NCI-H82 (cell line): ENCODE measurements at regions not wholly inside any gene's neighbourhood (a gene's known extent, or its start where the extent isn't known, plus 50 kb on each side); places are given as distances from the start of the nearest gene placed in this dataset.

ENCODE experiments used
- DNase-seq: peaks from one replicate; lab custom pipeline; 2025; lab: John Stamatoyannopoulos, UW

DNA sequence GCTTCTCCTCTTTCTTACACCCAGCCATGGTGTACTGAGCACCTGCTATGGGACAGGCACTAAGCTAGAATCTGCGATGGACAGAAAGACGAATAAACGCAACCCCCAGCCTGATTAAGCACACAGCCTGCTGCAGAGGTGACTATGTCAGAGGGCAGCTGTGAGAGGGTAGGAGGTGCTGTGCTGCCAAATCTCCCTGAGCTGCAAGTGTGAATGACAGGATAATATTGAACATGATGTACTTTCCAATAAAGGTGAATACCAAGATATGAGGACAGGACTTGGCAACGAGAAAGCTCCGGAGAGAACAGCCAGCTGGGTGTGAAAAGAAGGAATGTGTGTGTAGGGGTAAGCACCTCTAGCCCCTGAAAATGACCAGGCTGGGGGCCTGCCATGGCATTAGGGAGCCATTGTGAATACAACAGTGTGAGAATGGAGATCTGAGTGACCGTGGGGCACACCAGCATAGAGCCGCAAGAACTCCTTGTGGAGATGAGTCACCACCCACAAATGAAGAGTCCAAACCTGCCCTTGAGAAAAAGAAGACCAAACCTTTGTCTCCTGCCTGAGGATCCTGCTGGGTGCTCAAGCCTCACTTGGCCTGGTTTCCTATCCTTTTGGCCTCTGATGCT is 83.0 kb upstream of the ATF3 start:
- DNase-seq: no peak

DNA sequence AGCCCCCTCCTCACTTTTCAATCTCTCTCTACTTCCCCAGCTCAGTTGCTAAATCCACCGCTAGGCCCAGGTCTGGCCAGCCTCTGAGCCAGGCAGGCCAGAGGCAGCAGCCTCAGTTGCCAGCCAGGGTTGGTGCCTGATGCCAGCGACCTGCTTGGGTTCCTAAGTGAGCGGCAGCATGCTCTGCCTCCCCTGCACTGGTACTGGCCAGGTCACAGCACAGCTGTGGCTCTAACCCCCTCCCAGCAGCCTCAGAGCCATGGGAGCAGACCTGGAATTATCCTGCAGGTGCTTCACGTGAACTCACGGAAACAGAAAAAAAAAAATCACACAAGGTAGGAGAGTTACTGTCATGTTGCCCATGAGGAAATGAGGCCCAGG is 82.5 kb upstream of the ATF3 start:
- no peak for DNase-seq

DNA sequence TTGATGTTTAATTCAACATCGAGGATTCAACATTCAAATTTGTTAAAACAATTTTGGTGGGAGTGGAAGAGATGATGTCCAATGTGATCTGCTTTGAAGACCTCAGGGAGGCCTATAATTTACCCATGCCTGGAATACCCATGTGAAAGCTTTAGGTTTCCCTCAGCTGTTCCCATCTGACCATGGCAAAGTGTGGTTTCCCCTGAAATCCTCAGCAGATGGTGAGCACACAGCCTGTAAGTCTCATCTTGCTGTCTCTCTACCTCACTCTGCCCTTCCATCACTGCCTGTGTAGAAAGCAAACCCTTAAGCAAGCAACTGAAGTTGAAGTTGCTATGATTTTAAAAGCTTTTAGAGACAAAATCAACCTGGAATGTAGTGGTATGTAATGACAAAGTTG is 80.1 kb upstream of the ATF3 start:
- DNase-seq: peak; percentile 86

DNA sequence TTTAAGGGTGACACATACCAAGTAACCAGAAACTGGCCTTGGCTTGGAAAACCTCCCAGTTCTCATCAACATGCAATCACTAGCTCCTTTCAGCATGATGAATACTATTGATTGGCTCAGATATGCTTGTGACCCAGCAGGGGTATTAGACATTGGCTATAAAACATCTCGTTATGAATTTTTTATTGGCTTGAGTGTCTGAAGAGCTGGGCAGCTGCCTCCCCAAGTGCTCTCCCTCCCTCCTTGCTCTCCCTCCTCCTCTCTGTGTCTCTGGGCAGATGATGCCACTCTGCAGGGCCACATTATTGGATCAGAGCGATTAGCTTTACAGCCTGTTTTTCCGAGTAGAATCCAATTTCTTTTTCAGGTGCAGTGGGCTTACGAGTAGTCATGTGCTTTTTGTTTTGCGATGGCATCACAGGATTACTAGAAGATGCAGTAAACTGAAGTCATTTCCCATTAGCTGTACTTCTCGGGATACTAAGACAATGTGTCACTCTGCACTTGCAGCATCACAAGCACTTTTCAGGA is 79.3 kb upstream of the ATF3 start:
- DNase-seq: peak; percentile 99

DNA sequence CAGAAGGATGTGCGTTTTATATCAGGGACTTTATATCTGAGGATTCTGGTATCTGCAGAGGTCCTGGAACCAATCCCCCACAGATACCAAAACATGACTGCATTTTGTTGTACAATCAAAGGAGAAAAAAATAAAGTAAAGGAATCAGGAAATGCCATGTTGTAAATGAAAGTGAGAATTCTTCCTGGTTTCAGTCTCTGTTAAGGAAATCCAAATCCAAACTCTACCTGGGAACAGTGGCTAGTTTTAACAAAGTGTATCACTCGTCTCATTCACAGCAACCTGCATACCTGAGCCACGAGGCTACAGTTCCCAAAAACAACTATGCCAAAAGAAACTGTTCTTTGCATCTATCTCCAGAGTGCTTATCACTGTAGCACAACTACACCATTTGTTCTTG is 77.3 kb upstream of the ATF3 start:
- no peak for DNase-seq

DNA sequence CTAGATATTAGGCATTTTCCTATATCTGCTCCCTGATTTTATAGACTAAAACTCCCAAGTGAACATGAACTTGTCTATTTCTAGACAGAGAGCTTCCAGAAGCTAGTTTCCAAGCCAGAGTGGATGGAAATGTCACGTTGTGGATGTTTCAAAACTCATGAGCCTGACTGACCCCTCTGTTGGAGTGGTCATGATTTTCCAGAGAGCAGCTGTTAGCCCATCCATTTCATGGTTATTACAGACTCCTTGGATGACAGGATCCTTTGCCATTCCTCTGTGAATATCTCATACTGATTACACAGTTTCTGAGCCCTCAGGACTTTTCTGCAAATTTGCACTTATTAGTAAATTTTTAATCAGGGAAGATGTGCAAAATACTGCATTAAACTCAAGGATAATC is 76.8 kb upstream of the ATF3 start:
- DNase-seq: no peak

DNA sequence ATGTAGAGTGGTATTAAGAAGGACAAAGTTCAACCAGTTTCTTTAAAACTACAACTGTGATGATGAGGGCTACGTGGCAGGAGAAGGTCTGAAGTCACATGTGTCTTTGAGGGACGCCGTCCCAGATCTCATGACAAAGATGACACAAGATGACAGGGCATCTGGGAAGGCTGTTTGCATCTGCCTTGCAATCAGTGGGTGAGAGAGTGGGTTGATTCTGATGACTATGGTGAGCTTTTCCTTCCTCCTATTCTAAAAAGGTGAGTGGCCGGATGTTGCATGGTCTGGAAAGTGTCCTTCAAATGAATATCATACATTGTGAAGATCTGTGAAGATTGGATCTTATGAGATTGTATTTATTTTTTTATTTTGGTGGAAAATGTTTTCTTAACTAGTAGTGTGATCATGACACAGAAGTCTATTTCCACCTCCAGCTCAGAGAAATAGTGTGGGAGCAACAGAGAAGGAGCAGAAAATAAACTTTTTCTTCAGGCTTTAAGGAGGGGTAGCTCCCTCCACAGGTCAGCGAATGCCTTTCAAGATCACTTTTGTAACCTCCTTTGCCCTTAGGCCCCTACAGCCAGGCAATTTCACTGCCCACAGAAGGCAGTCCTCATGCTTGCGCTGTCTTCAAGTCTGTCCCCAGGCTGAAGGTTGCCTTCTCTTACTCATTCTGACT is 76.0 kb upstream of the ATF3 start:
- no peak for DNase-seq

DNA sequence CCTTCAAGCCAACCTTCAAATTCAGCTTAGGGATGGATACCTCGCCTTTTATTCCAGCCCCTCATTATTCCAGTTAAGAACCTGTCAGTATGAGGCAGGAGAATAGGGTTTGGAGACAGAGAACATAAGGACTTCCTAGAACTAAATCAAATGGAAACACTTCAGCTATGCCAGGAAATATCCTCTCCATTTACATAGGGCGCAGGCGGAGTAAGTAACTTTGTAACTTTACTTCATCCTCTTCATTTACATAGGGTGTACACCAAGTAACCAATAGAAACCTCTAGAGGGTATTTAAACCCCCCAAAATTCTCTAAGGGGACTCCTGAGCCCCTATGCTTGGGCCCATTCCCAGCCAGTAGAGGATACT is 75.4 kb upstream of the ATF3 start:
- no peak for DNase-seq

DNA sequence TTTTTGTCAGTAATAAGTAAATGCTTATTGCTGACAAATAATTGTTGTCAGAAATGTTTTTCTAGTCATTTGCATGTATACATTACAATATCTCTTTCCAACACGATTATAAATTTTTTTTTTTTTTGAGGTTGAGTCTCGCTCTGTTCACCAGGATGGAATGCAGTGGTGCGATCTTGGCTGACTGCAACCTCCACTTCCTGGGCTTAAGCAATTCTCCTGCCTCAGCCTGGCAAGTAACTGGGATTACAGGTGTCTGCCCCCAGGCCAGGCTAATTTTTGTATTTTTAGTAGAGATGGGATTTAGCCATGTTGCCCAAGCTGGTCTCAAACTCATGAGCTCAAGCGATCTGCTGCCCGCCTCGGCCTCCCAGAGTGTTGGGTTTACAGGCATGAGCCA is 72.0 kb upstream of the ATF3 start:
- DNase-seq: no peak

DNA sequence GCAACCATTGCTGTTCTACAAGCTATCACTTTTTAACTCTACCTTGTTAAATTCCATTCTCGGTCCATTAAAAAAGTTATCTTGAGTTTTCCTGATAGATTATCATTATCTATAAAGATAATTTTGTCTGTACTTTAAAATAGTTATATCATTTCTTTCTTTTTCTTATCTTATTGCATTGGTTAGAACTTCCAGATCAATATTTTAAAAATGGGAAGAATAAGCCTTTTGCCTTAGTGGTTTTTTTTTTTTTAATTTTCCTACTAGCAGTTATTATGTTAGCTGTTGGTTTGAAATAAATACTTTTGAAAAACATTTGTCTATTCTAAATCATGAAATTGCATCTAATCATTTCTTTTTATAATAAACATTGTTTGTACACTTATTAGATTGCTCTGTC is 71.0 kb upstream of the ATF3 start:
- no peak for DNase-seq

DNA sequence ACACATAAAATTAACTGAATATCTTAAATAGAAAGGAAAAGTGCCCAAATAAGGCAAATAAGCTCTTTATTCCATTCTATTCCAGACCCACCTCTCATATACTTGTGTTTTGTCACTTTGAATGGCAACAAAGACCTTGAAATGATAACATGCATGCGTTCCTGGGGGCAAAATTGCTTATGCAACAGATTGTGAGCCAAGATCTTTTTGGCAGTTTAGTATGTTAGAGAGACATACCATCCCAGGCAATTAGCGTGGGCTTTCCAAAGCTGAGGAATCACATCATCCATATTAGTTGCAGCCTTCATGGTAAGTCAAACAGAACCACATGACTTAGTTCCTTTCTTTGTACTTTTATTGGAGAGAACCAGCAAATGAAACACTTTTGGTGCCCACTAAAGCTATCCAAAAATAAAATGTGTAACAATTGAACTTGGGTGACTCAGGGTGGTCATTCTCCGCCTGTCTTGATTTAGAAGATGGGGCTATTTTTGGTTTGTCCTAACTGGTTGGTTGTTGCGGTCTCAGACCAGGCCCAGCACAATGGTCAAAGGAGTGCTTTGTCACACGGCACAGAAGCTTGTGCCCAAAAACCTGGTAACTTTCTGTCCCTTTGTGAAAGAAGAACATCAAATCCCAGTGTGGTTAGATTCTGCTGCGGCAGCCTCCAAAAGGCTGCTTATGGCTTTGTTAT is 68.7 kb upstream of the ATF3 start:
- no peak for DNase-seq

DNA sequence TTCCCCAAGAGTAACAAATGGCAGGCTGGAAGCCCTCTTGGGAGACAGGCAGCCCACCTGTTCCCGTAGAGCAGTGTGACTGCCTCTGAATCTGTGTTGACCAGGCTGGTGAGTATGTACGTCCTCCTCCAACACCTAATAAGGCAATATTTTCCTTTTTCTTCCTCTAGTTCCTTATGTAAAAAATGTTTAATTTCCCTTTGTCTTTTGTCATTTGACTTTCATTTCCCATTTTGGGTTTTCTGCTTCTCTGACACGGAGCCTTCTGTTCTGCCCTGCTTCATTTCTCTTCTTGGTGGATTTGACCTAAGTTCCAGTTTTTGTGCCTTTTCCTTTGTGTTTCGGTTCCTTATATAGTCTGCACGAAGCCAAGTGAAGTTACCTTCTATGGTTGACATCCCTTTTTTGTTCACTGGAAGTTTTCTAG is 65.8 kb upstream of the ATF3 start:
- DNase-seq: no peak

DNA sequence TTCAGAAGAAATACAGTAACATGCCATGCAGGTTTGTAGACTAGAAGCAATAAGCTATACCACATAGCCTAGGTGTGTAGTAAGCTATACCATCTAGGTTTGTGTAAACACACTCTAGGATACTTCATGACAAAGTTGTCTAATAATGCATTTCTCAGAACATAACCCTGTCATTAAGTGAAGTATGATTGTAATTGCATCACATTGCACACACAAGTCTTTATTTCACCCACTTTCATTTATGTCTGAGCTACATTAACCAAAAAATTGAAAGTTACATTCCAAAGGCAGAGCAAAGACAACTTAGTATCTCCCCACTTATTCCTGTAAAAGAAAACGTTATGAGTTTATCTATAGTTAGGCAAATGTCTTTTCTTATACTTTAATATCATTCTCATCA is 64.5 kb upstream of the ATF3 start:
- no peak for DNase-seq

DNA sequence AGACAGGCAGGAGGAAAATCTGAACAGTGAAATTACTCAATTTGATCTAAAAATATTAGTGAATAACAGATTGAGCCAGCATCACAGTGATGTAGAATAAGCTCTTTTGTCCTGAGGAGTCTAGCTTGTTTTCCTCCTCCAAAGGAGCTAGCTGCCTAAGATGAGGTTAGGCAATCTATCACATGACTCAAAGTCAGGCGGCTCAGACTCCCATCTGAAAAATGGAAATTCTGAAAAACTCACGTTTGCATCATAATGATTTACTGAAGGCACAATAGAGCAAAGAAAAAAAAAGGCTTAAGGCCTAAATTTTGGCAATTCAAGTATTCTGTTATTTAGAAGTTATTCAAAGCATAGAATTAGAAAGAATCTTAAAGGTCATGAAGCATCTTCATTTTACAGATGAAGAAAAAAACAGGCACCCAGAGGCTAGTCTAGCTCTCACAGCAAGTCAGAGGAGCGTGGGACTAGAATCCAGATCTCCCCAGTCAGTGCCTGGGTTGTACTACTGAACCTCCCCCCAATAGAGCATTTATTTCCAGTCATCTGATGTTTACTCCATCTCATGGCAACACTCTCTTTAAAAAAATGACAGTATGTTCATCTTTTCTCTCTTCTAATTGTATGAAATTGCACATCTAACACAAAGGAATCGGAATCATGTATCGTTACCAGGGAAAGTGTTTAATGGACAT is 62.5 kb upstream of the ATF3 start:
- no peak for DNase-seq

DNA sequence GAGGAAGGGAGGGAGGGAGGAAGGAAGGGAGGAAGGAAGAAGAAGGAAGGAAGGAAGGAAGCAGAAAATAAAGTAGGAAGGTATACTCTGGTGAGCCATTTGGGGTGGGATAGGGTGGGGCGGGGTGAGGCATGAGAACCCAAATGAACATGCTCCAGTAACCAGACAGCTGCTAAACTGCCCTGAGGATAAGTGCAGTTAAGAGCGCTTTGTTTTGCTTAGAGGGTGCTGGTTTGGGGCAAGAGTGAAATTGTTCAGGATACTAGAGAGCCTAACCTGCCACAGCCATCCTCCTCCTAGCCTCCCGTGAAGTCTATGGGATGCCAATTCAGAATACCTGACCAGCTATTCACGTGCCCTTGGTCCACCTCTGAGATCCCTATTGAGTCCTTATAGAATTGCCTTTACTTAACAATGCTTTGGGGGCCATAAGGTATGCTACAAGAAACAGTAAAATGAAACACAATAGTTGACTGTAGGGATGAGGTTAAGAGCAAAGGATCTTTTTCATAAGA is 59.0 kb upstream of the ATF3 start:
- DNase-seq: no peak

DNA sequence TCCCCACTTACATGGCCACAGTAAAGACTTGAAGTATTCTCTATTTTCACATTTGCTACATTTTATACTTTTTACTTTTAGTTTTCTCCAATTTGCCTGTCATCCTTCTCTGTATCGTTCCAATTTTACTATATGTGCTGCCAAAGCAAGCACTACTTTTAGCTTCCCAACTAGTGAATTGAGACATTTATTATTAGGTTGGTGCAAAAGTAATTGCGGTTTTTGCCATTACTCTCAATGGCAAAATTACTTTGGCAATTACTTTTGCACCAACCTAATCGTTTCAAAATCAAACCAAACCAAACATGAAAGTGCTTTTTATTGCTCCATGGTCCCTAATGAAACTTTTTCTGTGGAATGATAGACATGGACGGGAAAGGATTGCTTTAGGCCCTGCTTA is 56.6 kb upstream of the ATF3 start:
- DNase-seq: no peak

DNA sequence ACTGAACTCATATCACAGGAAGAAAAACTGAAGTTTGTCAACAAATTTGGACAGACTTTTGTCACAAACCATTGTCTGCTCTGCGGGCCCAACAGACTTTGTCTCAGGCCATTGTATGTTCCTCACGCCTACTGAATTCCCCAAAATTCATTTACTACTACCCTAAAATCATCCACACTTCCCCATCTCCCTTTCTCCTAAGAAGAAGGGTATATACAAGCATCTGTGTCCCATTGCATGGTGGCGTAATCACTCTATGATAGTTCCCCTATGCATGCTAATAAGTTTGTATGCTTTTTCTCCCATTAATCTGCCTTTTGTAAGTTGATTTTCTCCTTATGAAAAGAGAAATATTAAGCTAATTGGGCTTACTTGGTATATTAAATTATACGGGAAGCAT is 54.9 kb upstream of the ATF3 start:
- DNase-seq: no peak

DNA sequence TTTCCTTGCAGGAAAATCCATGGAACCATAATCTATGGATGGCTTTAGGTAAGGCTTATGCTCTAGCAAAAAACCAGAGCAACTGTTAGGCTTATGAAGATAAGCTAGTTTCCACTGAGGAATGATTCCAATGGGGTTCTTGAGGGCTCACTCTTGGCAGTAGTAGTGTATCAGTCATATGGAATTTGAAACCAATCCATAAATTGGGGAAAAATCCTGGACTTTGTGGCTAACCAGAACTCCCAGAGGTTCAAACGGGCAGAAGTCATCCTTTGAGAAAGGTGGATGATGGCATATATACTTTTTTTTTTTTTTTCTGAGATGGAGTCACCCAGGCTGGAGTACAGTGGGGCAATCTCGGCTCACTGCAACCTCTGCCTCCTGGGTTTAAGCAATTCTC is 54.2 kb upstream of the ATF3 start:
- DNase-seq: no peak

DNA sequence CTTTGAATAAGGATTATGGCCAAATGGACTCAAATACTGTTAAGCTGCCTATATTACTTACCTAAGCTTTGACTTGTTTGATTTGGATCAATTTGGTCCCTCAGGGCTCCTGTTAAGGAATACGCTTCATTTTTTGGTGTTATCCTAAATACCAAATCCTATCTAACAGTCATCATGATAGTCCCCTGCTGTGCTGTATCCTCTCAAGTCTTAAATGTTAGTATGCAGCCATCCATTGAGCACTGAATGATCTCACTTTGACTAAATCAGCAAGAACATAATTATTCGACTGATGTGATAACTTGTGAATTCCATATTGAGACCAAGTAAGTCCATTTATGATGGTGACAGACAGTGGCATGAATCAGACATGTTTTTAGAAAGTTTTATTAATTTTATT is 53.1 kb upstream of the ATF3 start:
- peak; percentile 49 for DNase-seq

DNA sequence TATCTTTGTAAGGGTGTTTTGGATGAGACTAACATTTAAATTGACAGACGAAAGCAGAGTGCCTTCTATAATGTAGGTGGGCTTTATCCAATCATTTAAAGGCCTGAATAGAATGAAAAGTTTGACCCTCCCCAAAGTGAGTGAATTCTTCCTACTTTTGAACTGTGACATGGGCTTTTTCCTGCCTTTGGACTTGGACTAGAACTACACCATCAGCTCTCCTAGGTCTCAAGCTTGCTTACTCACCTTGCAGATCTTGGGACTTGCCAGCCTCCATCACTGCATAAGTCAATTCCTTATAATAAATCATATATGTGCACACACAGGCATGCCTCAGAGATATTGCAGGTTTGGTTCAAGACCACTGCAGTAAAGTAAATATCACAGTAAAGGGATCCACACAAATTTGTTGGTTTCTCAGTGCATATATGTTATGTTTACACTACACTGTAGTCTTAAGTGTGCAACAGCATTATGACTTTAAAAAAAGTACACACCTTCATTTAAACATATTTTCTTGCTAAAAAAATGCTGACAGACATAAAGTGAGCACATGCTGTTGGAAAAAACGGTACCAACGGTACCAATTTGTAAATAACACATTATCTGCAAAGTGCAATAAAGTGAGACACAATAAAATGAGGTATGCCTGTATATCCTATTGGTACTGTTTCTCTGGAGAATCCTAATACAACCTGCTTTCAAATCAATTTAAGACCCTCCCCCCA is 51.6 kb upstream of the ATF3 start:
- no peak for DNase-seq

DNA sequence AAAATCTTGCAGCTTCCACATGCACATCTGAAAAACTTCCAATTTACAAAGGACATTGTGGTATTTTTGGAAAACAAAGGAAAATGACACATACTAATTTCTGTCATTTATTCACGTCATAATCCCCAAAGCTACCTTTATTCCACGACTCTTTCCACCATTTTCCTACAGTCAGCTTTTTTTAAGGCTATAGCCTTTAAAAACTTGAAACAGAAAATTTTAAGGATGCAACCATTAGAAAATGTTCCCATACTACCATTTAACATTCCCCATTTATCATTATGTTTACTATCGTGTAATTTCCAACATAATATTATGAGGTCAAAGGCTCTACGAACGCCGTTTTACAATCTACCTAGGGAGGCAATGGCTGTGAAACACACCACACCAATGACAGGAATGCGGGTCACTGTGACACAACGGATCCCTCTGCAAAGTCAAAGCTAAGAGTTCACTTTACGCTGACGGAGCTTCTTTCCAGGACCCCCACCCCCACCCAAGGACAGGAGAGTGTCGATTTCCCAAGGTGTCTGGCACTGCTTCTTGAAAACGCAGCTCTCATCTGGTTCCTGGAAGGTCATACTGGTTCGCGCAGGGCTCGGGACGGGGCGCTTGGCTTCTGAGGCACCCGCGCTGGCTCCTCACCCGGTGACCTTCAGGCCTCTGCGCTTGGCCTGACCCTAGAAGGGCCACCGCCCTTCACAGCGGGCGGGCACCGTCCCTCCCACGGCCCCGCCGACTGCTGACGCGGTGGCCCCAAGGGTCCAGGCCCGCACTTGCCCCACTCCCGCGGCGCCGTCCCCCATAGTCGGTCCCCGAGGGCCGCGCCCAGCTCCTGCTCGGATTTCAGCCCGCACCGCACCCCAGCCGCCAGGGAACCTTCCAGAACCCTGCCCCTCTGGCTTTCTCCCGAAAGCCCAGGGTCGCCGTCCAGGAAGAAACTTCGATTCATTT is 50.5 kb upstream of the ATF3 start:
- no peak for DNase-seq
